WTC11 (cell line): ENCODE measurements at regions not wholly inside any gene's neighbourhood (a gene's known extent, or its start where the extent isn't known, plus 50 kb on each side); places are given as distances from the start of the nearest gene placed in this dataset.

ENCODE experiments used
- CREM ChIP-seq: sonication (generic); formaldehyde crosslinking; IDR thresholded peaks from 2 replicates; pipeline ENCODE4 v1.8.1; 2022; ENCODE audit warnings: mild to moderate bottlenecking, missing genetic modification reagents, moderate library complexity
- CTCF ChIP-seq: fragments of 200-600 bp; IDR thresholded peaks from 2 replicates; pipeline ENCODE4 v1.8.0; 2022; ENCODE audit warnings: antibody characterized with exemption
- E2F1 ChIP-seq: sonication (generic); formaldehyde crosslinking; IDR thresholded peaks from 2 replicates; pipeline ENCODE4 v1.8.0; 2022; ENCODE audit warnings: mild to moderate bottlenecking, missing genetic modification reagents
- ETV6 ChIP-seq: sonication (generic); formaldehyde crosslinking; IDR thresholded peaks from 2 replicates; pipeline ENCODE4 v1.8.1; 2022; ENCODE audit warnings: mild to moderate bottlenecking, missing genetic modification reagents
- FOXJ3 ChIP-seq: sonication (generic); formaldehyde crosslinking; IDR thresholded peaks from 2 replicates; pipeline ENCODE4 v1.9.0; 2021; ENCODE audit warnings: missing genetic modification reagents, mild to moderate bottlenecking, borderline replicate concordance
- FOXP1 ChIP-seq: sonication (generic); formaldehyde crosslinking; IDR thresholded peaks from 2 replicates; pipeline ENCODE4 v1.8.0; 2022; ENCODE audit warnings: missing genetic modification reagents, mild to moderate bottlenecking, moderate library complexity, borderline replicate concordance
- FOXP4 ChIP-seq: sonication (generic); formaldehyde crosslinking; IDR thresholded peaks from 2 replicates; pipeline ENCODE4 v1.8.0; 2022; ENCODE audit warnings: mild to moderate bottlenecking, missing genetic modification reagents
- NFE2L1 ChIP-seq: sonication (generic); formaldehyde crosslinking; IDR thresholded peaks from 2 replicates; pipeline ENCODE4 v1.8.1; 2023; ENCODE audit warnings: missing genetic modification reagents
- TP53 ChIP-seq: sonication (generic); formaldehyde crosslinking; IDR thresholded peaks from 2 replicates; pipeline ENCODE4 v1.8.1; 2023; ENCODE audit warnings: mild to moderate bottlenecking, missing genetic modification reagents
- ZNF121 ChIP-seq: sonication (generic); formaldehyde crosslinking; IDR thresholded peaks from 2 replicates; pipeline ENCODE4 v1.8.0; 2023; ENCODE audit warnings: missing genetic modification reagents
- ZSCAN18 ChIP-seq: fragments of 250-450 bp; sonication (Bioruptor Pico); IDR thresholded peaks from 2 replicates; pipeline ENCODE4 v2.1.2; 2022; ENCODE audit warnings: mild to moderate bottlenecking, moderate library complexity

- TF ChIP-seq FOXP1 = no peak
- no peak for TF ChIP-seq CTCF
- no peak for TF ChIP-seq CREM (CRISPR knock-in tag)
- no peak for TF ChIP-seq TP53 (CRISPR knock-in tag)
- TF ChIP-seq ZSCAN18 = no peak
- no peak for TF ChIP-seq E2F1 (CRISPR knock-in tag)
- TF ChIP-seq FOXJ3 (CRISPR knock-in tag) = no peak
- no peak for TF ChIP-seq NFE2L1 (CRISPR knock-in tag)
- no peak for TF ChIP-seq ETV6 (CRISPR knock-in tag)
- TF ChIP-seq FOXP4 = no peak
- no peak for TF ChIP-seq ZNF121
These were observed 60.2 kb upstream of the LRRC4C start for GRCh38 chr11:41519696-41520095.
